ENCODE measurements at regions not wholly inside any gene's neighbourhood (a gene's known extent, or its start where the extent isn't known, plus 50 kb on each side); places are given as distances from the start of the nearest gene placed in this dataset.
"Not testable (repeated sequence)": the region's sequence is repeated elsewhere in the genome, so short reads cannot be mapped to it uniquely, and the experiment has no call there.

GRCh38 chr2:8587920-8588830 lies 93.7 kb upstream of the ID2 start:
- no peak for DNase-seq (ENCODE audit: low read depth)

DNA sequence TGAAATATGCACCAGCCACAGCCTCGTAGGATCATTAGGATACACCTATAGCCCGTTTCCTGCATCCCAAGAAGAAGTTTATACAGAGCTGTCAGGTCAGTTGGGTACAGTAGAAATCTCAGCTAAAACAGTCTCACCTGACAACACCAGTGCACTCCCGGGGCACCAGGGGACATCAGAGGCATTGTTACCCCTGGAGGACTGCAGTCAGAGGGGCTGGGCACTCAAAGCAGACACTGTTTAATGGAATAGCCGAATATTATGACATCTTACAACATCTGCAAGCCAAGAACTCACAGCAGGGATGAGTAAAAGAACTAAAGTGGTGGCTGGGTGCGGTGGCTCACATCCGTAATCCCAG lies 93.0 kb upstream of the ID2 start:
- no peak for DNase-seq (ENCODE audit: low read depth)

- no peak for DNase-seq (ENCODE audit: low read depth)
Measured at GRCh38 chr2:8589721-8590120, 92.1 kb upstream of the ID2 start.

DNA sequence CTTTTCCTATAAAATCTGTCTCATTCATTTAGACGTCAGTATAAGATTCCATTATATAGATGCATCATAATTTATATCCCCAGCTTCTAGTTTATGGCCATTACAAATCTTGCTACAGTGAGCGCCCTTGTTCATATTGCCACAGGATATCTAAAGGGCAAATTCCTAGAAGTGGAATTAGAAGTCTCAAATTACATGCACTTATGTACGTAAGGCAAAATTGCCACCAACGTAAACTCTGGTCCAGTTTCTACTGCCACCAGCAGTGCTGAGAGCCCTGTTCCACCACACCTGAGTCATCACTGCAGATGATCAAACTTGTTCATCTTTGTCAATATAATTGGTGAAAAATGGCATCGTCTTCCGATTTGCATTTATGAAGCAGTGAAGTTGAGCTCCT lies 90.9 kb upstream of the ID2 start:
- DNase-seq (ENCODE audit: low read depth), result no peak

- DNase-seq (ENCODE audit: low read depth), result no peak
Measured at GRCh38 chr2:8592736-8593135, 89.1 kb upstream of the ID2 start.

GRCh38 chr2:8593243-8593642 lies 88.6 kb upstream of the ID2 start:
- no peak for DNase-seq (ENCODE audit: low read depth)

DNA sequence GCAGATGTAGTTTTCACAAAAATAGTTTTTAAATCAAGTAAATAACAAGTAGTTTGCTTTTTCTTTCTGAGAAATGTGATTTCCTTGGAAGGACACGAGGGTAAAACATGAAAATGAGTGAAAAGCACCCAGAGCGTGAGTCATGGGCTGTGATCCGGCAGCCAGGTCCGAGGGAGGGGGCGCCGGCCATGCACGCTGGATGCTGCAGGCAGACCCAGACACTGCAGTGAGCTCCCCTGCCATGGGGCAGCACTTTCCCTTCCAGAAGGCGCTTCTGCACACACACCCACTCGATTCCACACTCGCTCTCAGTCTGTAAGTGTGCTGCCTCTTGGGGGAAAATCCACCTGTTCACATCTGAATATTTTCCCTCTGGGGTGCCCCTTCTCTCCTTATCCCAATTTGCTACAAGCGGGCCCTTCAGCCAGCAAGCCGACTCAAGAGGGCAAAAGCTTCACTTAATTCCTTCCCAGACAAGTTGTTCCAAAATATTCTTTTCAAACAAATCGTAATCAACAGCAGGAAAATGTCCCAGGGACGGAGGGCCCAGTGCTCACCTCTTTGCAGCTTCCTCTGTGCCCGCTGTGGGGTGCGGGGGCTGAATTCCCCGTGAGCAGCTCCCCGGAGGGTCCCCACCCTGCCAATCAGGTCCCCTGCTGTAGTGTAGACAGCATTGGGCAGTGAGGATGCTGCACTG lies 87.0 kb upstream of the ID2 start:
- DNase-seq (ENCODE audit: low read depth), result no peak

GRCh38 chr2:8595428-8595805 lies 86.4 kb upstream of the ID2 start:
- no peak for DNase-seq (ENCODE audit: low read depth)

DNA sequence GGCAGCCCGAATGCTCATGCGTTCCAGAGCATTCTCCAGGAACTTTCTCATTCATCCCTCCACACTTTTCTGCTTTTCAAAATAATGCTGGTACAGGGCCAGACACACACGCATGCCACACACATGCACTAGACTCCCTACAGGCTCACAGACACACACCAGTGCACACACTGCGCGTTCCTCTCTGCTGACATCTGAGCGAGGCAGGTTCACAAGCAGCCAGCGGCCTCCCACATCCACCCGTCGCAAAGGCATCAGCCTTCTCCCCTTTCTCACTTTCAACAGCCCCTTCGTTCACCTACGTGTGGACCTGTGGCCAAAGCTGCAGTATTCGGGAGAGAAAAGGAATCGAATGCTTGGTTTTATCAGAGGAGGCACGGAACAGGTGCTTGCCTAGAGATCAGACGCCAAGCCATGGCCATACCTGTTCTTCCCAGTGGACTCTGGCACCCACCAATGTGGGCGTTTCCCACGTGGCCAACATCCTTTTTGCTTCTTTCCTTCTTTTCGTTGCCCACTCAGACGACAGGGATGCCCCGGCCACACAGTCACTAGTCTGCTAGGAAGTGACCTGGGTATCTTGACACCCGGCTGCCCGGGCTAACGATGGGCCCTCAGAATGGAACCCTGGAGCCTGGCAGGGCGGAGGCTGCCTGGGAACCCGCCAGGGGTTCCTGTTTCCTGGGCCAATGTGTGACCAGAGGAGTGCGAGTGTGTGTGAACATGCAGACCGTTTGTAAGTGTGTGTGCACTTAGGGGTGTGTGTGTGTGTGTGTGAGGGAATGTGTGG lies 85.8 kb upstream of the ID2 start:
- DNase-seq (ENCODE audit: low read depth), result no peak

DNA sequence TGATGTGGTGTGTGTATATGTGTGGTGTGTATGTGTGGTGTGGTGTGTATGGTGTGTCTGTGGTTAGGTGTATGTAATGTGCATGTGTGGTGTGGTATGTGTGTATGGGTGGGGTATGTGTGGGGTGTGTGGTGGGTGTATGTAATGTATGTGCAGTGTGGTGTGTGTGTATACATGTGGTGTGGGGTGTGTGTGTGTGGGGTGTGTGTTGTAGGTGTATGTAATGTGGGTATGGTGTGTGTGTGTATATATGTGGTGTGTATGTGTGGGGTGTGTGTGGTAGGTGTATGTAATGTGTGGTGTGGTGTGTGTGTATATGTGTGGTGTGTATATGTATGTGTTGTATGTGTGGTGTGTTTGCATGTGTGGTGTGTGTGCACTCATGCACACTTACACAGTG lies 84.8 kb upstream of the ID2 start:
- DNase-seq (ENCODE audit: low read depth), result no peak

- DNase-seq (ENCODE audit: low read depth), result no peak
Measured at GRCh38 chr2:8597559-8598225, 84.2 kb upstream of the ID2 start.

GRCh38 chr2:8598295-8599165 lies 83.3 kb upstream of the ID2 start:
- DNase-seq (ENCODE audit: low read depth), result peak; percentile 83

GRCh38 chr2:8599421-8600242 lies 82.2 kb upstream of the ID2 start:
- no peak for DNase-seq (ENCODE audit: low read depth)

GRCh38 chr2:8600456-8600855 lies 81.4 kb upstream of the ID2 start:
- DNase-seq (ENCODE audit: low read depth), result no peak

DNA sequence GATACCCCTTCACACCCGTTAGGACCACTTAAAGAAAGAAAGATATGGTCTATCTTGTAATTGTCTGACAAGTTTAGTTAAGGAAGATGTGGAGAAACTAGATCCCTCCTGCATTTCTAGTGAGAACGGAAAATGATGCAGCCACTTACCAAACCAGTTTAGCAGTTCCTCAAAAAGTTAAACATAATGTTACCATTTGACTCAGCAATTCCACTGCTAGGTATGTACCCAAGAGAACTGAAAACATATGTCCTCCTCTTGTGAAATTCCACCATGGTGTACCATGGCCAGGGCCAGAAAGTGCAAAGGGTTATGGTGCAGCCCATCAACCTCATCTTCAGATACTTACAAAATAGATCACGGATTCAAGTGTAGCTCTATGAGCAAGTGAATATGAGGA lies 79.0 kb upstream of the ID2 start:
- no peak for DNase-seq (ENCODE audit: low read depth)

DNA sequence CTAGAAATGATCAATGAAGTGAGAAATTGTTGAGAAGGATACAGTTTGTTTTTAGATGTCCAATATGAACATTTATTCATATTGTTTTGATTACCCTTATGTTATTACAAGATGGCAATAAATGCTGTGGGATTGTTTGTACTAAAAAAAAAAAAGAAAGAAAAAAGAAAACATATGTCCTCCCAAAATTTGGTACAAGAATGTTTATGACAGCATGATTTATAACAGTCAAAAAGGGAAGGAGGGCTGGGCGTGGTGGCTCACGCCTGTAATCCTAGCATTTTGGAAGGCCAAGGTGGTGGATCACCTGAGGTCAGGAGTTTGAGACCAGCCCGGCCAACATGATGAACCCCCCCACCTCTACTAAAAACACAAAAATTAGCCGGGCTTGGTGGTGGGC lies 78.5 kb upstream of the ID2 start:
- not testable (repeated sequence) for DNase-seq (ENCODE audit: low read depth)

GRCh38 chr2:8604262-8604661 lies 77.6 kb upstream of the ID2 start:
- no peak for DNase-seq (ENCODE audit: low read depth)

DNA sequence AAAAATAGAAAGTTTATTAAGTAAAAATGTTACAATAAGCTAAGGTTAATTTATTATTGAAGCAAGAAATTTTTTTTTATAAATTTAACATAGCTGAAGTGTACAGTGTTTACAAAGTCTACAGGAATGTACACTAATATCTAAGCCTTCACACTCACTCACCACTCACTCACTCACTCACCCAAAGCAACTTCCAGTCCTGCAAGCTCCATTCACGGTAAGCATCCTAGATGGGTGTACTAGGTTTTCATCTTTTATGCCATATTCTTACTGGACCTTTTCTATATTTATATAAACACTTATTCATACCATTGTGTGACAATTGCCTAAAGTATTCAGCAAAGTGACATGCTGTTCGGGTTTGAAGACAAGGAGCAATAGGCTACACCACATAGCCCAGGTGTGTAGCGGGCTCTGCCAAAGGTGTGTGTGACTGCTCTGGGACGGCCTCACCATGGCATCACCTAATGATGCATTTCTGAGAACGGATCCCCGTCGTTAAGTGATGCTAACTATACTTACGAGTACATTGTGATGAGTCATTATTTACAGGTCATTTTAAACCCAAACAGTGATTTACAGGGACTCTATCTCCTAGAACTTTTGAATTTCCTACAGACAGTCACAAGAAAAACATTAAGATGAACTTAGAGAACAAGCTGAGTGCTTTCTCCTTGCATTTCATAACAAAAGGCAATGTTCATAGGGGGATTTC lies 76.3 kb upstream of the ID2 start:
- DNase-seq (ENCODE audit: low read depth), result no peak

GRCh38 chr2:8606226-8606625 lies 75.6 kb upstream of the ID2 start:
- no peak for DNase-seq (ENCODE audit: low read depth)

Data from stromal cell of bone marrow (primary cell).